ENCODE measurements at regions not wholly inside any gene's neighbourhood (a gene's known extent, or its start where the extent isn't known, plus 50 kb on each side); places are given as distances from the start of the nearest gene placed in this dataset.

DNA sequence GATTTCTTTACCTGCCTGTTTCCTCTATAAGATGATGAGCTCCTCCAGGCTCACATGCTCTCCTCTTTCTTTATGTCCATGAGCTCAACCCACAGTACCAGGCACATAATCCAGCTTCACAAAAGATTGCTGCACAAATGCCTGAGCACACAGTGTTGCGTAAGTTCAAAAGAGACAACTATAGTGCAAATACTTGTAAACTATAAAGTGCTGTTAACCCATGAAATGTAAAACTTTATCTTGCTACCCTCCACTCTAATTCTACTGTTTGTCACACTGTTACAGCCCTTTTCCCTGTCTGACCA lies 101.0 kb upstream of the LPP start:
- TF ChIP-seq, protein P1, sequence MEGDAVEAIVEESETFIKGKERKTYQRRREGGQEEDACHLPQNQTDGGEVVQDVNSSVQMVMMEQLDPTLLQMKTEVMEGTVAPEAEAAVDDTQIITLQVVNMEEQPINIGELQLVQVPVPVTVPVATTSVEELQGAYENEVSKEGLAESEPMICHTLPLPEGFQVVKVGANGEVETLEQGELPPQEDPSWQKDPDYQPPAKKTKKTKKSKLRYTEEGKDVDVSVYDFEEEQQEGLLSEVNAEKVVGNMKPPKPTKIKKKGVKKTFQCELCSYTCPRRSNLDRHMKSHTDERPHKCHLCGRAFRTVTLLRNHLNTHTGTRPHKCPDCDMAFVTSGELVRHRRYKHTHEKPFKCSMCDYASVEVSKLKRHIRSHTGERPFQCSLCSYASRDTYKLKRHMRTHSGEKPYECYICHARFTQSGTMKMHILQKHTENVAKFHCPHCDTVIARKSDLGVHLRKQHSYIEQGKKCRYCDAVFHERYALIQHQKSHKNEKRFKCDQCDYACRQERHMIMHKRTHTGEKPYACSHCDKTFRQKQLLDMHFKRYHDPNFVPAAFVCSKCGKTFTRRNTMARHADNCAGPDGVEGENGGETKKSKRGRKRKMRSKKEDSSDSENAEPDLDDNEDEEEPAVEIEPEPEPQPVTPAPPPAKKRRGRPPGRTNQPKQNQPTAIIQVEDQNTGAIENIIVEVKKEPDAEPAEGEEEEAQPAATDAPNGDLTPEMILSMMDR (IDR thresholded peaks at IDR 0.05) = no peak
- ChIA-PET POLR2A (interaction anchor here (1.2 kb wide), 1 partner anchor 13 kb away, joined by 3 read pairs; no protein-coding TSS in a partner anchor), CTCF (no interaction called here)
- intact Hi-C loops (cut with micrococcal nuclease) = loop anchor here (5.0 kb wide), 1 partner anchor 51 kb away; no protein-coding TSS in a partner anchor
- Mint-ChIP-seq H3K27me3 (no peaks in the 10 kb centered on the region), H3K27ac (no peak overlapping the region), H3K36me3 (ENCODE audit: low read depth) (no peaks in the 10 kb centered on the region), H3K9me3 (no peaks in the 10 kb centered on the region), H3K4me3 (no peak overlapping the region), H3K4me1 (ENCODE audit: low read depth) (peaks cover 8% of the 10 kb centered on the region)
- no peak for DNase-seq
- ATAC-seq = no peak

DNA sequence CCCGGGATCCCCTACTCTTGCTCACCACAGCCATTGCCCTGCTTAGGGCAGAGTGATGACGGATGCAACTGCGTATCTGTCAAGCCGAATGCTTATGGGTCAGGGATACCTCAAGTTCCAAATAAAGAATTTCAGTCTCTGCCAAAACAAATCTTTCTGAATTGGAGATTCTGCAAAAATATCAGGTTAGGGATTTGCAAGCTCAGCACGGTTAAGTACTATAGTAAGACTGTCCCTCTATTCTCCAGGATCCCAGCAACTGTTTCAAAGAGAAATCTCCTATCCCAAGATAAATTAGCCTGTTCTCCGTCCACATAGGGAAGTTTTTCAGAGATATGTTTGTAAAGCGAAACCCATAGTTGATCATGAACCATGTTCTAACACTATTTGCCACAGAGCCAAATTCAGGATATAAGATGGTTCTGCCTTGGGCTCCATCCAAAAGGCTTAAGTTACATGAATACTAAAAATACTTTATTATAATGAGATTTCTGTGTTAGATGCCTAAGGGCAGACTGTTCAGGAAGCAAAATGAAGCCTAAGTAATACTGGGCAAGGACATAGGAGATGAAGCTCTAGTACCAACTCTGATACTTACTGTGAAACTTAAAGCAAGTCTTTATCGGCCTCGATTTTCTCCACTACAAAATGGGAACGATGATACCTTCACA lies 100.1 kb upstream of the LPP start:
- no peak overlapping the region for H3K4me3 Mint-ChIP-seq
- ChIA-PET CTCF (interaction anchor here (1.0 to 1.4 kb wide), 2 partner anchors 10 to 316 kb away, joined by 3 to 4 read pairs; no protein-coding TSS in a partner anchor), POLR2A (interaction anchor here (1.2 kb wide), 1 partner anchor 12 kb away, joined by 3 read pairs; no protein-coding TSS in a partner anchor)
- H3K27me3 Mint-ChIP-seq = no peaks in the 10 kb centered on the region
- H3K4me1 Mint-ChIP-seq (ENCODE audit: low read depth) = peaks cover 8% of the 10 kb centered on the region
- no peaks in the 10 kb centered on the region for H3K9me3 Mint-ChIP-seq
- intact Hi-C loops (cut with micrococcal nuclease) = loop anchor here (5.0 kb wide), 1 partner anchor 52 kb away; no protein-coding TSS in a partner anchor
- TF ChIP-seq, protein P1 (IDR thresholded peaks at IDR 0.05) = no peak
- ATAC-seq (no peak), DNase-seq (no peak)
- H3K27ac Mint-ChIP-seq = no peak overlapping the region
- no peaks in the 10 kb centered on the region for H3K36me3 Mint-ChIP-seq (ENCODE audit: low read depth)

DNA sequence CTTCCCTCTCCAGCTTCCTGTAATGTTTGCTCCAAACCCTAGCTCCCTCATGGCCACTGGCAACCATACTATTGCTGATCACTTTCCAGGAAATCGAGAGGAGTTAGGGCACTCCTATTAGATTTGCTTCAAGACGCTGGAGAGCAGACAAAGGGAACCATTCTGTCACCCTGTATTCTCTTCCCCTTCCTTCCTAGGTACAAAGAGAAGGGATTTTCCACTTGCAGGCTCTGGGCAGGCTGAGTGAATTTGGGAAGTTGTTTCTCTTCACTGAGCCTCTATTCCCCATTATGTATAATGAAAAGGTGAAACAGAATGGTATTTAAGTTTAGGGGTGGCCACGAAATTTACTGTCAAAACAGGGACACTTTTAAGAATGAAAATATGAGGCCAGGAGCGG lies 99.4 kb upstream of the LPP start:
- Mint-ChIP-seq H3K36me3 (ENCODE audit: low read depth) (no peaks in the 10 kb centered on the region), H3K9me3 (no peaks in the 10 kb centered on the region), H3K27ac (no peak overlapping the region), H3K27me3 (no peaks in the 10 kb centered on the region), H3K4me3 (no peak overlapping the region), H3K4me1 (ENCODE audit: low read depth) (peaks cover 8% of the 10 kb centered on the region)
- ChIA-PET POLR2A (no interaction called here), CTCF (interaction anchor here (1.0 to 1.4 kb wide), 2 partner anchors 10 to 316 kb away, joined by 3 to 4 read pairs; no protein-coding TSS in a partner anchor)
- ATAC-seq = no peak
- DNase-seq = no peak
- intact Hi-C loops (cut with micrococcal nuclease) = loop anchor here (5.0 kb wide), 1 partner anchor 52 kb away; no protein-coding TSS in a partner anchor
- TF ChIP-seq, protein P1 (IDR thresholded peaks at IDR 0.05) = no peak

DNA sequence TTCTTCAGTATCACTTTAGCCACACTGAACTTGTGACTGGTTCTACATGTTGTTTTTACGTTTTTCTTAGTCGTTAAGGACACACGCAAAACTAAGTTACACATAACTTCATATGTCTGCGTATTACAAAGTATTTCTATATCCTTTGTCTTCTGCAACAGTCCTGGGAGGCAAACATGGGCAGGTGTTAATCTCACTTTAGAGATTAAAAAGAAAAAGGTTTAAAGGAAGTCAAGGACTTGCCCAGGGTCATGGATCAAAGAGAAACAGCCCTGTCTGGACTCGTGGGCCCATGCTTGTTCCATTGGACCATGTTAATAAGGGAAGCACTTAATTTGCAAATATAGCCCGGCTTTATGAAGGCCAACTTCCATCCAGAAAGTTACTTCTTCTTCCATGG lies 98.6 kb upstream of the LPP start:
- TF ChIP-seq, protein P1 (IDR thresholded peaks at IDR 0.05) = no peak

DNA sequence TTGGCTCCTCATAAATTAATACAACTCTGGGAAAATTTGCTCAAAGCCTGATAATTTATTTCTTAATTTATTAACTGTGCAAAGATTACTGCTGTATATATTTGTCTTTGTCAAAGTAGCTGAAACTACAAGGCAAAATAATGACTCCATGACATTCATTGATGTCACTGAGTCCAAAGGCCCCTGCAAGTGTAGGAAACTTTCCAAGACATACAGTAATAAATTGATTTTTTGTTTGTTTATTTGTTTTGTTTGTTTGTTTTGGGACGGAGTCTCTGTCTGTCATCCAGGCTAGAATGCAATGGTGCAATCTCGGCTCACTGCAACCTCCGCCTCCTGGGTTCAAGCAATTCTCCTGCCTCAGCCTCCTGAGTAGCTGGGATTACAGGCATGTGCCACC lies 96.8 kb upstream of the LPP start:
- DNase-seq = no peak
- intact Hi-C loops (cut with micrococcal nuclease) = no loop called here
- POLR2A ChIA-PET = no interaction called here
- peaks cover 21% of the 10 kb centered on the region for H3K4me1 Mint-ChIP-seq (ENCODE audit: low read depth)
- ATAC-seq = no peak
- H3K4me3 Mint-ChIP-seq = no peak overlapping the region
- H3K27me3 Mint-ChIP-seq = no peaks in the 10 kb centered on the region
- TF ChIP-seq, protein P1 (IDR thresholded peaks at IDR 0.05) = no peak
- no peak overlapping the region for H3K27ac Mint-ChIP-seq
- CTCF ChIA-PET = interaction anchor here (1.0 to 1.5 kb wide), 2 partner anchors 82 to 982 kb away, joined by 3 read pairs; no protein-coding TSS in a partner anchor
- H3K36me3 Mint-ChIP-seq (ENCODE audit: low read depth) = no peaks in the 10 kb centered on the region
- no peaks in the 10 kb centered on the region for H3K9me3 Mint-ChIP-seq

More for the DNA sequence above, 98.6 kb upstream of the LPP start:
- Mint-ChIP-seq H3K27ac (no peak overlapping the region), H3K9me3 (no peaks in the 10 kb centered on the region), H3K27me3 (no peaks in the 10 kb centered on the region), H3K36me3 (ENCODE audit: low read depth) (no peaks in the 10 kb centered on the region), H3K4me3 (no peak overlapping the region), H3K4me1 (ENCODE audit: low read depth) (peaks cover 7% of the 10 kb centered on the region)
- ChIA-PET POLR2A (no interaction called here), CTCF (interaction anchor here (0.8 kb wide), 1 partner anchor 314 kb away, joined by 3 read pairs; no protein-coding TSS in a partner anchor)
- intact Hi-C loops (cut with micrococcal nuclease) = no loop called here
- ATAC-seq = no peak
- DNase-seq = no peak

Data from activated CD8-positive, alpha-beta T cell treated with anti-CD3 and anti-CD28 coated beads for 36 hours (primary cell).